HEK293T (cell line): ENCODE measurements at regions not wholly inside any gene's neighbourhood (a gene's known extent, or its start where the extent isn't known, plus 50 kb on each side); places are given as distances from the start of the nearest gene placed in this dataset.

Experiments used
- BHLHE40 ChIP-seq: fragments of 450-650 bp; IDR thresholded peaks from 2 replicates; pipeline ENCODE4 v1.6.1; 2016; ENCODE audit warnings: mild to moderate bottlenecking, moderate library complexity, borderline replicate concordance
- CTBP1 ChIP-seq: fragments of 450-650 bp; IDR thresholded peaks from 2 replicates; pipeline ENCODE4 v1.6.1; 2016; ENCODE audit warnings: borderline replicate concordance
- ELF4 ChIP-seq: fragments of 450-650 bp; IDR thresholded peaks from 2 replicates; pipeline ENCODE4 v1.6.1; 2017; ENCODE audit warnings: antibody characterized with exemption
- FOXA1 ChIP-seq: fragments of 450-650 bp; IDR thresholded peaks from 2 replicates; pipeline ENCODE4 v1.6.1; 2016; ENCODE audit warnings: mild to moderate bottlenecking
- FOXK2 ChIP-seq: fragments of 450-650 bp; IDR thresholded peaks from 2 replicates; pipeline ENCODE4 v1.6.1; 2016; ENCODE audit warnings: mild to moderate bottlenecking
- FOXM1 ChIP-seq: fragments of 450-650 bp; IDR thresholded peaks from 2 replicates; pipeline ENCODE4 v1.6.1; 2017; ENCODE audit warnings: mild to moderate bottlenecking, borderline replicate concordance
- HDGF ChIP-seq: fragments of 450-650 bp; IDR thresholded peaks from 2 replicates; pipeline ENCODE4 v1.6.1; 2017; ENCODE audit warnings: antibody characterized with exemption, borderline replicate concordance
- LEF1 ChIP-seq: fragments of 450-650 bp; IDR thresholded peaks from 2 replicates; pipeline ENCODE4 v1.6.1; 2017; ENCODE audit warnings: mild to moderate bottlenecking, borderline replicate concordance
- NFRKB ChIP-seq: fragments of 450-650 bp; IDR thresholded peaks from 2 replicates; pipeline ENCODE4 v1.6.1; 2016; ENCODE audit warnings: mild to moderate bottlenecking, moderate library complexity
- PKNOX1 ChIP-seq: fragments of 450-650 bp; IDR thresholded peaks from 2 replicates; pipeline ENCODE4 v1.6.1; 2016
- SP1 ChIP-seq: fragments of 450-650 bp; IDR thresholded peaks from 2 replicates; pipeline ENCODE4 v1.6.1; 2017
- SUZ12 ChIP-seq: fragments of 450-650 bp; IDR thresholded peaks from 2 replicates; pipeline ENCODE4 v1.6.1; 2016; ENCODE audit warnings: mild to moderate bottlenecking
- ZNF384 ChIP-seq: fragments of 450-650 bp; IDR thresholded peaks from 2 replicates; pipeline ENCODE4 v1.6.1; 2016

- TF ChIP-seq HDGF (no peak), LEF1 (no peak), SP1 (no peak), FOXA1 (no peak), FOXK2 (no peak), SUZ12 (no peak), ELF4 (no peak), BHLHE40 (no peak), CTBP1 (no peak), FOXM1 (no peak), NFRKB (no peak), ZNF384 (no peak), PKNOX1 (no peak)
Measured at GRCh38 chr2:146455325-146455724, 1389.5 kb upstream of the ACVR2A start.
